Uterus (tissue), 3 donors: ENCODE measurements at regions not wholly inside any gene's neighbourhood (a gene's known extent, or its start where the extent isn't known, plus 50 kb on each side); places are given as distances from the start of the nearest gene placed in this dataset.

Source experiments
- DNase-seq, 2 donors: peaks; one replicate each; pipeline ENCODE4 v3.0.0-alpha.2; 2019 to 2020
- H3K27ac ChIP-seq, 2 donors: fragments of 200-600 bp; sonication (generic); 1 replicate in 1 of 2; 2 replicates in 1 of 2; pipeline ENCODE4 v1.5.1; 2016 to 2018
- H3K27me3 ChIP-seq, 2 donors: fragments of 200-600 bp; sonication (generic); one replicate each; pipeline ENCODE4 v1.5.1; 2018 to 2019; ENCODE audit warnings: control low read depth in 1 of 2
- H3K36me3 ChIP-seq, 2 donors: fragments of 200-600 bp; sonication (generic); one replicate each; pipeline ENCODE4 v1.5.1; 2019; ENCODE audit warnings: control low read depth in 1 of 2
- H3K4me1 ChIP-seq, 2 donors: fragments of 200-600 bp; sonication (generic); one replicate each; pipeline ENCODE4 v1.5.1; 2018 to 2019; ENCODE audit warnings: control low read depth in 1 of 2
- H3K4me3 ChIP-seq, 2 donors: fragments of 200-600 bp; sonication (generic); 1 replicate in 1 of 2; 2 replicates in 1 of 2; pipeline ENCODE4 v1.5.1; 2018 to 2019; ENCODE audit warnings: mild to moderate bottlenecking in 1 of 2
- H3K9me3 ChIP-seq, 2 donors: fragments of 200-600 bp; sonication (generic); one replicate each; pipeline ENCODE4 v1.5.1; 2019; ENCODE audit warnings: control low read depth in 1 of 2
- CTCF ChIP-seq, 4 experiments: fragments of 200-600 bp in 2 of 4; fragments of 450-650 bp in 2 of 4; sonication (generic) in 2 of 4; IDR thresholded peaks; one replicate each; pipeline ENCODE4 v1.5.1; 2016 to 2019; ENCODE audit warnings: antibody characterized with exemption in 4 of 4, mild to moderate bottlenecking in 2 of 4, moderate library complexity in 1 of 4
- POLR2A ChIP-seq, 2 donors: fragments of 450-650 bp; IDR thresholded peaks; one replicate each; pipeline ENCODE4 v1.6.1; 2016; ENCODE audit warnings: antibody characterized with exemption in 2 of 2, mild to moderate bottlenecking in 1 of 2, moderate library complexity in 1 of 2
- intact Hi-C: fragments of 100-400 bp; cut with DNase I; formaldehyde crosslinking; loops from one replicate; pipeline ENCODE4 v1.15.1; 2023; ENCODE audit warnings: low total_unique reads
- donor health status: DM: yes; HTN: yes; CAD: no.

- H3K27ac ChIP-seq = no peak overlapping the region
- intact Hi-C loops = no loop called here
Measured at GRCh38 chr5:58085800-58086199, 374.1 kb downstream of the PLK2 start.

GRCh38 chr5:58081435-58081834, 378.5 kb downstream of the PLK2 start:
- intact Hi-C loops = no loop called here
- Histone ChIP-seq H3K9me3 (no peaks in the 10 kb centered on the region), H3K4me3 (no peak overlapping the region), H3K27ac (no peak overlapping the region), H3K27me3 (no peaks in the 10 kb centered on the region), H3K36me3 (no peaks in the 10 kb centered on the region), H3K4me1 (no peaks in the 10 kb centered on the region)
- no peak for DNase-seq
- no peak for TF ChIP-seq POLR2A (IDR thresholded peaks at IDR 0.05)
- no peak for TF ChIP-seq CTCF (IDR thresholded peaks at IDR 0.05)

More at GRCh38 chr5:58085800-58086199, 374.1 kb downstream of the PLK2 start:
- H3K36me3 ChIP-seq = no peaks in the 10 kb centered on the region
- no peaks in the 10 kb centered on the region for H3K9me3 ChIP-seq
- no peaks in the 10 kb centered on the region for H3K27me3 ChIP-seq
- H3K4me1 ChIP-seq = no peaks in the 10 kb centered on the region
- no peak overlapping the region for H3K4me3 ChIP-seq
- DNase-seq = no peak
- TF ChIP-seq CTCF (IDR thresholded peaks at IDR 0.05) (no peak), POLR2A (IDR thresholded peaks at IDR 0.05) (no peak)

- Histone ChIP-seq H3K27me3 (no peaks in the 10 kb centered on the region), H3K4me1 (no peaks in the 10 kb centered on the region), H3K36me3 (no peaks in the 10 kb centered on the region), H3K4me3 (no peak overlapping the region), H3K9me3 (no peaks in the 10 kb centered on the region), H3K27ac (no peak overlapping the region)
- intact Hi-C loops = no loop called here
- no peak for DNase-seq
- no peak for TF ChIP-seq CTCF (IDR thresholded peaks at IDR 0.05)
- TF ChIP-seq POLR2A (IDR thresholded peaks at IDR 0.05) = no peak
Measured at GRCh38 chr5:58080573-58080972, 379.3 kb downstream of the PLK2 start.

- H3K36me3 ChIP-seq = no peaks in the 10 kb centered on the region
- TF ChIP-seq POLR2A (IDR thresholded peaks at IDR 0.05) (no peak), CTCF (IDR thresholded peaks at IDR 0.05) (no peak)
- H3K27me3 ChIP-seq = no peaks in the 10 kb centered on the region
- no peak for DNase-seq
- intact Hi-C loops = no loop called here
- no peak overlapping the region for H3K4me3 ChIP-seq
- H3K9me3 ChIP-seq = no peaks in the 10 kb centered on the region
- no peaks in the 10 kb centered on the region for H3K4me1 ChIP-seq
- H3K27ac ChIP-seq = no peak overlapping the region
Measured at GRCh38 chr5:58077966-58078365, 381.9 kb downstream of the PLK2 start.

GRCh38 chr5:58077416-58077815, 382.5 kb downstream of the PLK2 start:
- Histone ChIP-seq H3K9me3 (no peaks in the 10 kb centered on the region), H3K4me1 (no peaks in the 10 kb centered on the region), H3K4me3 (no peak overlapping the region), H3K27ac (no peak overlapping the region), H3K36me3 (no peaks in the 10 kb centered on the region), H3K27me3 (no peaks in the 10 kb centered on the region)
- no peak for TF ChIP-seq POLR2A (IDR thresholded peaks at IDR 0.05)
- TF ChIP-seq CTCF (IDR thresholded peaks at IDR 0.05) = no peak
- intact Hi-C loops = no loop called here
- no peak for DNase-seq
